Activated naive CD4-positive, alpha-beta T cell treated with anti-CD3 and anti-CD28 coated beads, Interleukin-2, amount 50 U/mL, for 24 hours (primary cell): ENCODE measurements at regions not wholly inside any gene's neighbourhood (a gene's known extent, or its start where the extent isn't known, plus 50 kb on each side); places are given as distances from the start of the nearest gene placed in this dataset.
"Not testable (repeated sequence)": the region's sequence is repeated elsewhere in the genome, so short reads cannot be mapped to it uniquely, and the experiment has no call there.

Experiments
- H3K27ac Mint-ChIP-seq: one replicate; pipeline ENCODE4 v1.8.0; 2021; ENCODE audit warnings: mild to moderate bottlenecking, mixed read lengths
- H3K27me3 Mint-ChIP-seq: one replicate; pipeline ENCODE4 v1.8.0; 2021; ENCODE audit warnings: mixed read lengths
- H3K36me3 Mint-ChIP-seq: one replicate; pipeline ENCODE4 v1.8.0; 2021; ENCODE audit warnings: mixed read lengths
- H3K4me1 Mint-ChIP-seq: one replicate; pipeline ENCODE4 v1.8.0; 2021; ENCODE audit warnings: mixed read lengths
- H3K4me3 Mint-ChIP-seq: one replicate; pipeline ENCODE4 v1.8.0; 2021; ENCODE audit warnings: mild to moderate bottlenecking, mixed read lengths
- H3K9me3 Mint-ChIP-seq: one replicate; pipeline ENCODE4 v1.8.0; 2021; ENCODE audit warnings: mixed read lengths

GRCh38 chr16:35201151-35201550, 1741.7 kb downstream of the TP53TG3F start:
- H3K27me3 Mint-ChIP-seq, result no peaks in the 10 kb centered on the region
- H3K9me3 Mint-ChIP-seq, result peaks cover 26% of the 10 kb centered on the region
- H3K4me3 Mint-ChIP-seq, result no peak overlapping the region
- H3K27ac Mint-ChIP-seq, result no peak overlapping the region
- H3K4me1 Mint-ChIP-seq, result no peaks in the 10 kb centered on the region
- H3K36me3 Mint-ChIP-seq, result no peaks in the 10 kb centered on the region

GRCh38 chr16:35203636-35204035, 1744.2 kb downstream of the TP53TG3F start:
- Mint-ChIP-seq H3K4me1 (no peaks in the 10 kb centered on the region), H3K9me3 (peaks cover 27% of the 10 kb centered on the region), H3K27me3 (no peaks in the 10 kb centered on the region), H3K4me3 (no peak overlapping the region), H3K27ac (no peak overlapping the region), H3K36me3 (no peaks in the 10 kb centered on the region)

- Mint-ChIP-seq H3K9me3 (peaks cover 11% of the 10 kb centered on the region), H3K36me3 (no peaks in the 10 kb centered on the region), H3K4me1 (no peaks in the 10 kb centered on the region), H3K27ac (no peak overlapping the region), H3K27me3 (no peaks in the 10 kb centered on the region), H3K4me3 (no peak overlapping the region)
Observed at GRCh38 chr16:35207059-35207999, 1747.9 kb downstream of the TP53TG3F start.

GRCh38 chr16:35208001-35208935, 1748.9 kb downstream of the TP53TG3F start:
- H3K4me3 Mint-ChIP-seq, result no peak overlapping the region
- no peak overlapping the region for H3K27ac Mint-ChIP-seq
- no peaks in the 10 kb centered on the region for H3K36me3 Mint-ChIP-seq
- H3K9me3 Mint-ChIP-seq, result peaks cover 11% of the 10 kb centered on the region
- no peaks in the 10 kb centered on the region for H3K4me1 Mint-ChIP-seq
- H3K27me3 Mint-ChIP-seq, result no peaks in the 10 kb centered on the region

GRCh38 chr16:35210681-35211433, 1751.4 kb downstream of the TP53TG3F start:
- Mint-ChIP-seq H3K4me3 (no peak overlapping the region), H3K27ac (no peak overlapping the region), H3K27me3 (no peaks in the 10 kb centered on the region), H3K36me3 (no peaks in the 10 kb centered on the region), H3K9me3 (peaks cover 9% of the 10 kb centered on the region), H3K4me1 (no peaks in the 10 kb centered on the region)

- Mint-ChIP-seq H3K4me3 (no peak overlapping the region), H3K4me1 (no peaks in the 10 kb centered on the region), H3K27ac (no peak overlapping the region), H3K9me3 (peaks cover 15% of the 10 kb centered on the region), H3K27me3 (no peaks in the 10 kb centered on the region), H3K36me3 (no peaks in the 10 kb centered on the region)
Observed at GRCh38 chr16:35214840-35215239, 1755.4 kb downstream of the TP53TG3F start.

GRCh38 chr16:35215287-35215686, 1755.9 kb downstream of the TP53TG3F start:
- Mint-ChIP-seq H3K27me3 (no peaks in the 10 kb centered on the region), H3K9me3 (peaks cover 16% of the 10 kb centered on the region), H3K36me3 (no peaks in the 10 kb centered on the region), H3K4me3 (no peak overlapping the region), H3K4me1 (no peaks in the 10 kb centered on the region), H3K27ac (no peak overlapping the region)

- H3K36me3 Mint-ChIP-seq, H3K27ac Mint-ChIP-seq, H3K4me3 Mint-ChIP-seq, H3K27me3 Mint-ChIP-seq, H3K4me1 Mint-ChIP-seq: not testable (repeated sequence)
- peaks cover 16% of the 10 kb centered on the region for H3K9me3 Mint-ChIP-seq
Observed at GRCh38 chr16:35216261-35216660, 1756.8 kb downstream of the TP53TG3F start.

- Mint-ChIP-seq H3K9me3 (peaks cover 16% of the 10 kb centered on the region), H3K27me3 (no peaks in the 10 kb centered on the region), H3K4me1 (no peaks in the 10 kb centered on the region), H3K36me3 (no peaks in the 10 kb centered on the region), H3K4me3 (no peak overlapping the region), H3K27ac (no peak overlapping the region)
Observed at GRCh38 chr16:35221482-35222185, 1762.2 kb downstream of the TP53TG3F start.

- H3K9me3 Mint-ChIP-seq, result no peaks in the 10 kb centered on the region
- H3K4me1 Mint-ChIP-seq, result no peaks in the 10 kb centered on the region
- H3K4me3 Mint-ChIP-seq, result no peak overlapping the region
- H3K36me3 Mint-ChIP-seq, result peaks cover 2% of the 10 kb centered on the region
- no peaks in the 10 kb centered on the region for H3K27me3 Mint-ChIP-seq
- no peak overlapping the region for H3K27ac Mint-ChIP-seq
Observed at GRCh38 chr16:35234679-35235078, 1775.3 kb downstream of the TP53TG3F start.

GRCh38 chr16:35239561-35239960, 1780.1 kb downstream of the TP53TG3F start:
- H3K27me3 Mint-ChIP-seq, result no peaks in the 10 kb centered on the region
- no peak overlapping the region for H3K4me3 Mint-ChIP-seq
- peaks cover 4% of the 10 kb centered on the region for H3K9me3 Mint-ChIP-seq
- H3K27ac Mint-ChIP-seq, result no peak overlapping the region
- H3K36me3 Mint-ChIP-seq, result no peaks in the 10 kb centered on the region
- no peaks in the 10 kb centered on the region for H3K4me1 Mint-ChIP-seq

GRCh38 chr16:35249051-35249450, 1789.6 kb downstream of the TP53TG3F start:
- no peaks in the 10 kb centered on the region for H3K4me1 Mint-ChIP-seq
- peaks cover 8% of the 10 kb centered on the region for H3K9me3 Mint-ChIP-seq
- no peaks in the 10 kb centered on the region for H3K27me3 Mint-ChIP-seq
- no peaks in the 10 kb centered on the region for H3K36me3 Mint-ChIP-seq
- no peak overlapping the region for H3K27ac Mint-ChIP-seq
- H3K4me3 Mint-ChIP-seq, result no peak overlapping the region

GRCh38 chr16:35252356-35252936, 1793.0 kb downstream of the TP53TG3F start:
- Mint-ChIP-seq H3K4me3 (no peak overlapping the region), H3K9me3 (peaks cover 9% of the 10 kb centered on the region), H3K27ac (no peak overlapping the region), H3K36me3 (peaks cover 2% of the 10 kb centered on the region), H3K27me3 (no peaks in the 10 kb centered on the region), H3K4me1 (no peaks in the 10 kb centered on the region)

- Mint-ChIP-seq H3K36me3 (peaks cover 2% of the 10 kb centered on the region), H3K27ac (no peak overlapping the region), H3K4me1 (no peaks in the 10 kb centered on the region), H3K4me3 (no peak overlapping the region), H3K9me3 (peaks cover 14% of the 10 kb centered on the region), H3K27me3 (no peaks in the 10 kb centered on the region)
Observed at GRCh38 chr16:35255186-35255803, 1795.9 kb downstream of the TP53TG3F start.
